ENCODE measurements at regions not wholly inside any gene's neighbourhood (a gene's known extent, or its start where the extent isn't known, plus 50 kb on each side); places are given as distances from the start of the nearest gene placed in this dataset.

DNA sequence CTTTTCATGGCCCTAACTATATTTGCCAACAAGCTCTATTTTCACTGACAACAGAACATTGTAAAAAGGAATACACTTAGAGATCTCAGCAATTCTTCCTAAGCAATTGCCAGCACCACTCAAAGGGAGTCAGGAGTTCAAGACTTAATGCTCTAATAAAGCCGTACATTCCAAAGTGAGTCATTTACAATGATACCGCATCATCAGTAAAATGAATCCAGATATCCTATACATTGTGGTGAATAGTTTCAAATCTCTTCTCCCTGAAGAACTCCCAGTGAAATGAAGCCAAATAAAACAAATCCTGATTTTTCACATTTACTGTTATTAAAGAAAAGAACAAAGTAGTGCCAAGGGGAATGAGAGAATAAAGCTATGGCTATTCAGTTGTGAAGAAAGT lies 2898.7 kb upstream of the PCDH20 start:
- FAIRE-seq, result no peak

DNA sequence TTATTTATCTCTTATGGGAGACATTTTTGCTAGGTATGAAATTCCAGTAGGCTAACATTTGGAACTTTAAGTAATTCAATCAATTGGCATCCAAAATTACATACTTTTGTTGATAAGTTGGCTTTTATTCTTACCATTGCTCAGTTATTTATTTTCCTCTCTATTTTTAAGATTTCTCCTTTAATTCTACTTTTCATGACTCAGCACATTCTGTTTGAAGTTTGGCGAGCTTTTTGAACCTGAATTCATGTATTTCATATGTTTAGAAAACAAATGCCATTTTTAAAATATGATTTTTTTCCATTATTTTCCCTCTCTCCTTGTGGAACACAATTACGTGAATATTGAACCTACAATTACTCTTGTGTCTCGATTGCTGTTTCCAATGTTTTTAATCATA lies 2896.3 kb upstream of the PCDH20 start:
- H3K36me3 ChIP-seq (ENCODE audit: control insufficient read depth, insufficient read depth, low read length), result no peaks in the 10 kb centered on the region
- H3K4me3 ChIP-seq (ENCODE audit: low read depth, low read length), result no peak overlapping the region
- DNase-seq (ENCODE audit: low read depth) (no peak), FAIRE-seq (no peak)
- no peaks in the 10 kb centered on the region for H3K27me3 ChIP-seq (ENCODE audit: control insufficient read depth, insufficient read depth, low read length)
- TF ChIP-seq, protein P1, sequence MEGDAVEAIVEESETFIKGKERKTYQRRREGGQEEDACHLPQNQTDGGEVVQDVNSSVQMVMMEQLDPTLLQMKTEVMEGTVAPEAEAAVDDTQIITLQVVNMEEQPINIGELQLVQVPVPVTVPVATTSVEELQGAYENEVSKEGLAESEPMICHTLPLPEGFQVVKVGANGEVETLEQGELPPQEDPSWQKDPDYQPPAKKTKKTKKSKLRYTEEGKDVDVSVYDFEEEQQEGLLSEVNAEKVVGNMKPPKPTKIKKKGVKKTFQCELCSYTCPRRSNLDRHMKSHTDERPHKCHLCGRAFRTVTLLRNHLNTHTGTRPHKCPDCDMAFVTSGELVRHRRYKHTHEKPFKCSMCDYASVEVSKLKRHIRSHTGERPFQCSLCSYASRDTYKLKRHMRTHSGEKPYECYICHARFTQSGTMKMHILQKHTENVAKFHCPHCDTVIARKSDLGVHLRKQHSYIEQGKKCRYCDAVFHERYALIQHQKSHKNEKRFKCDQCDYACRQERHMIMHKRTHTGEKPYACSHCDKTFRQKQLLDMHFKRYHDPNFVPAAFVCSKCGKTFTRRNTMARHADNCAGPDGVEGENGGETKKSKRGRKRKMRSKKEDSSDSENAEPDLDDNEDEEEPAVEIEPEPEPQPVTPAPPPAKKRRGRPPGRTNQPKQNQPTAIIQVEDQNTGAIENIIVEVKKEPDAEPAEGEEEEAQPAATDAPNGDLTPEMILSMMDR (IDR thresholded peaks at IDR 0.05; ENCODE audit: insufficient read depth, low read length, severe bottlenecking), result no peak

More for the DNA sequence above, 2898.7 kb upstream of the PCDH20 start:
- no peaks in the 10 kb centered on the region for H3K27me3 ChIP-seq (ENCODE audit: control insufficient read depth, insufficient read depth, low read length)
- H3K4me3 ChIP-seq (ENCODE audit: low read depth, low read length), result no peak overlapping the region
- TF ChIP-seq, protein P1 (IDR thresholded peaks at IDR 0.05; ENCODE audit: insufficient read depth, low read length, severe bottlenecking), result no peak
- no peaks in the 10 kb centered on the region for H3K36me3 ChIP-seq (ENCODE audit: control insufficient read depth, insufficient read depth, low read length)
- DNase-seq (ENCODE audit: low read depth), result no peak

DNA sequence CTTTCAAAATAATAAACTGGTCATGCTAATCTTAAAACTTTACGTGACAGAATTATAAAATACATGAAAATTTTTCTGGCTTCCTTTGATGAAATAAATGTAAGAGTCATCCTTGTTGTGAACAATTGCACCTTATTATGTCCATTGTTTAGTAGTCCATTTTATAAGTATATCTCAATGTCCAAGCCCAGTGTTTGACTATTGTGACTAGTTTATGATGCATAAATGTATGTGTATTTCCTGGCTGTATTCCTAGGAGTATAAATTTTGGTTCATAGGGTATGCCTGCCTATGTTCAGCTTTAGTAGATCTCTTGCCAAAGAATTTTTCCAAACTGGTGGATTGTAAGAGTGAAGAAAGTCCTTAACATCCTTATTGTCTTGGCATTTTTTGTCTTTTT lies 2895.5 kb upstream of the PCDH20 start:
- H3K27me3 ChIP-seq (ENCODE audit: control insufficient read depth, insufficient read depth, low read length), result no peaks in the 10 kb centered on the region
- DNase-seq (ENCODE audit: low read depth) (no peak), FAIRE-seq (no peak)
- H3K4me3 ChIP-seq (ENCODE audit: low read depth, low read length), result no peak overlapping the region
- no peaks in the 10 kb centered on the region for H3K36me3 ChIP-seq (ENCODE audit: control insufficient read depth, insufficient read depth, low read length)
- TF ChIP-seq, protein P1 (IDR thresholded peaks at IDR 0.05; ENCODE audit: insufficient read depth, low read length, severe bottlenecking), result no peak

DNA sequence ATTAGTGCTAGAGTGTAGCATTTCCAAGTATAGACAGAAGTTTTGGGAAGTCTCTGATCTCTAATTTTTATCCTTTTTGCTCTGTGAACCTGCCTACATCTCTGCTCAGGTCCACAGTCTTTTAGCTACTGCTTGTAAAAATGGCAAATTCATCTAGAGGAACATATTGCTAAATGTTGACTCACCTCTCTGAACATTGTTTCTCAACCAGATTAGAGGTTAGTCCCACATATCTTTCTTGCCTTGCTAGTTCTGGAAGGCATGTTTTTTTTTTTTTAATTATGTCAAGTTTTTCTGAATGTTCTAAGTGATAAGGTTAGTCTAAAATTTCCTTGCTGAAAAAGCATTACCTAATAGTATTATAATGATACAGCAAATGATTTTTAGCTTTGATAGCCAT lies 2889.6 kb upstream of the PCDH20 start:
- no peaks in the 10 kb centered on the region for H3K27me3 ChIP-seq (ENCODE audit: control insufficient read depth, insufficient read depth, low read length)
- H3K4me3 ChIP-seq (ENCODE audit: low read depth, low read length), result no peak overlapping the region
- TF ChIP-seq, protein P1 (IDR thresholded peaks at IDR 0.05; ENCODE audit: insufficient read depth, low read length, severe bottlenecking), result no peak
- no peaks in the 10 kb centered on the region for H3K36me3 ChIP-seq (ENCODE audit: control insufficient read depth, insufficient read depth, low read length)
- no peak for FAIRE-seq
- peak; percentile 3 for DNase-seq (ENCODE audit: low read depth)

DNA sequence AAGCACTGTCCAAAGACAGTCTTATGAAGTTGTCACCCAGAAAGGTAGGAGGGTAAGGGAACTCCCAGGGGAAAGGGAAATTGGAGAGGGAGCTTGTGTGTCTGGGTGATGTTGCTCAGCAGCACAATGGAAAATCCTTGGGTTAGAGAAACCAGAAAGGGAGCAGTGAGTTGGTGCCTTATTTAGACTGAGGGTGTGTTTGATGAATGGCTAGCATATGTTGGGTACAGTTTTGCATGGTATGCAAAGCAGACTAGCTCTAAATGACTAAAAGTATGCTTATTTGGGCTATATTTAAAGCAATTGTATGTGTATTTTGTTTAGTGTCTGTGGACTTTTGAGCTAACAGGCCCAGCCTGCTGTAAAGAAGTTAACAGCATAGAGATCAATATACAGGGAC lies 2884.6 kb upstream of the PCDH20 start:
- FAIRE-seq (no peak), DNase-seq (ENCODE audit: low read depth) (no peak)
- Histone ChIP-seq H3K4me3 (ENCODE audit: low read depth, low read length) (no peak overlapping the region), H3K27me3 (ENCODE audit: control insufficient read depth, insufficient read depth, low read length) (no peaks in the 10 kb centered on the region), H3K36me3 (ENCODE audit: control insufficient read depth, insufficient read depth, low read length) (no peaks in the 10 kb centered on the region)
- TF ChIP-seq, protein P1 (IDR thresholded peaks at IDR 0.05; ENCODE audit: insufficient read depth, low read length, severe bottlenecking), result no peak

DNA sequence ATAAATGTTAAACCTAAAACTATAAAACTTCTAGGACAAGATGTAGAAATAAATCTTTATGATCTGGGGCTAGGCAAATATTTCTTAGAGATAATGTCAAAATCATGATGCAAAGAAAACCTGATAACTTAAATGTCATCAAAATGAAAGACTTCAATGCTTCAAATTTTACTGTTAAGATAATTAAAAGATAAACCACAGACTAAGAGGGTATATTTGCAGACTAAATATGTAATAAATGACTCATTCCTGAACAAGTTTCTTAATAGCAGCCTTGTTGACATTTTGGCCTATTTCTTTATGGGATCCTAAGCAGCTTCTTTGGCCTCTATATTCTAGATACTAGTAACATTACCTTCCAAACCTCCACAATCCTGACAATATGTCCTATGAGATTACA lies 2878.3 kb upstream of the PCDH20 start:
- no peaks in the 10 kb centered on the region for H3K36me3 ChIP-seq (ENCODE audit: control insufficient read depth, insufficient read depth, low read length)
- TF ChIP-seq, protein P1 (IDR thresholded peaks at IDR 0.05; ENCODE audit: insufficient read depth, low read length, severe bottlenecking), result no peak
- no peak for DNase-seq (ENCODE audit: low read depth)
- FAIRE-seq, result no peak
- H3K4me3 ChIP-seq (ENCODE audit: low read depth, low read length), result no peak overlapping the region
- H3K27me3 ChIP-seq (ENCODE audit: control insufficient read depth, insufficient read depth, low read length), result no peaks in the 10 kb centered on the region
